OCI-LY3 (cell line): ENCODE measurements at regions not wholly inside any gene's neighbourhood (a gene's known extent, or its start where the extent isn't known, plus 50 kb on each side); places are given as distances from the start of the nearest gene placed in this dataset.

Experiments used
- H2AFZ ChIP-seq: fragments of 200-600, 300-600 bp; shearing (Covaris generic); 2 replicates; pipeline ENCODE4 v1.6.0; 2014; ENCODE audit warnings: antibody characterized with exemption, low read depth, low read length
- H3K27ac ChIP-seq: fragments of 200-600, 300-600 bp; sonication (generic); 2 replicates; pipeline ENCODE4 v1.5.1; 2014; ENCODE audit warnings: mild to moderate bottlenecking, low read length, moderate library complexity, mixed read lengths
- H3K27me3 ChIP-seq: fragments of 200-600, 300-600 bp; sonication (generic); 2 replicates; pipeline ENCODE4 v1.6.1; 2014; ENCODE audit warnings: low read depth, low read length, mixed read lengths
- H3K36me3 ChIP-seq: fragments of 200-600, 300-600 bp; sonication (generic); replicated peaks from 2 replicates; pipeline ENCODE3; 2014; ENCODE audit warnings: low read depth, low read length, mixed read lengths
- H3K4me1 ChIP-seq: fragments of 300-600, 200-600 bp; sonication (generic); 2 replicates; pipeline ENCODE4 v1.6.1; 2014; ENCODE audit warnings: low read length, mixed read lengths
- H3K4me2 ChIP-seq: fragments of 200-600, 300-600 bp; sonication (generic); 2 replicates; pipeline ENCODE4 v1.6.1; 2014; ENCODE audit warnings: low read length, mixed read lengths
- H3K4me3 ChIP-seq: fragments of 300-600, 200-600 bp; sonication (generic); 2 replicates; pipeline ENCODE4 v1.5.1; 2014; ENCODE audit warnings: antibody characterized with exemption, mild to moderate bottlenecking, low read length, moderate library complexity
- H3K79me2 ChIP-seq: fragments of 300-600, 200-600 bp; shearing (Covaris generic); 2 replicates; pipeline ENCODE4 v1.6.1; 2014; ENCODE audit warnings: mild to moderate bottlenecking, low read length, mixed read lengths
- H3K9ac ChIP-seq: fragments of 300-600, 200-600 bp; shearing (Covaris generic); 2 replicates; pipeline ENCODE4 v1.6.0; 2014; ENCODE audit warnings: mild to moderate bottlenecking, low read length, moderate library complexity
- H3K9me3 ChIP-seq: fragments of 200-600, 300-600 bp; shearing (Covaris generic); 2 replicates; pipeline ENCODE4 v1.6.1; 2014; ENCODE audit warnings: low read length, mixed read lengths; ENCODE audit not compliant: insufficient read depth
- H4K20me1 ChIP-seq: fragments of 200-600, 300-600 bp; sonication (generic); 2 replicates; pipeline ENCODE4 v1.6.1; 2016; ENCODE audit warnings: low read length, mixed read lengths; ENCODE audit not compliant: insufficient read depth
- EZH2phosphoT487 ChIP-seq: fragments of 200-600 bp; shearing (Covaris generic); IDR thresholded peaks from 2 replicates; pipeline ENCODE4 v1.6.1; 2018; ENCODE audit warnings: antibody characterized with exemption, mixed run types, low read depth
- TF ChIP-seq, protein P1 (sequence below): fragments of 200-600, 300-600 bp; sonication (generic); IDR thresholded peaks from 2 replicates; pipeline ENCODE4 v1.5.1; 2014; ENCODE audit warnings: antibody characterized with exemption, low read length, low read depth

DNA sequence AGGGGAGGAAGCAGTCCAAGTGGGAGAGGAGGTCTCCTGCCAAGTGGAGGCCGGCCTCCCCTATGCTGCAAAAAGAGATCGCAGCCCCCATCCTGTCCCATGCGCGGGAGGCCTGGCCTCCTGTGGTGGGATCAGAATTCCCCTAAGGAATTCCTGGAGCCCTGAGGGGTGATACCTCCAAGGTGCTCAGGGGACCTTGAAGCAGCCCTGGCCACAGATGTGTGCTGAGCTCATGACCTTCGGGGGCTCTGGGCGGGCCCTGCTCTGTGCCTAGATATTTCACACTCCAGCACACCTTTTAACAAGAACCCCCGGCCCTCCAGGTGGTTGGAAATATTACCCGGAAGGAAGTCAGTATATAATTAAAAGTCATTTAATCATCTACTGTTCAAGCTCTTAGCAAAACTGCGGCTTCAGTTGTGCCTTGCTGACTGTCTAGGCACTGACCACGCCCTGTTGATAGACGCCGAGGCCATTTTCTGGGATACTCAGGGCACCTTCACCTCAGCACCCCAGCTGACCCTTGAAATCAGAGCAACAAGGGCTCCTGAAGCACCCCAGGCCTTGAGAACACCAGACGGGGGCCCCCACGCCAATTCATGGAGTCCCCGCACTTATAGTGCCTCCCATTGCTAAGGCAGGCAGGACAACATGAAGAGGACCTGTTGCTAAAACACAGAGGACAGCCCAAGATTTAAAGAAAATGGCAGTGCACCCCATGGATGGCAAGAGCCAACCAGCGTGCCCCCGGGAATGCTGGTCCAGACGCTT lies 119.1 kb downstream of the NDUFA10 start:
- no peaks in the 10 kb centered on the region for H3K36me3 ChIP-seq
- no peak overlapping the region for H3K4me2 ChIP-seq
- no peak overlapping the region for H3K27ac ChIP-seq
- H3K4me3 ChIP-seq: no peak overlapping the region
- H3K9ac ChIP-seq: no peak overlapping the region
- no peak overlapping the region for H2AFZ ChIP-seq
- no peaks in the 10 kb centered on the region for H3K27me3 ChIP-seq
- TF ChIP-seq, protein P1, sequence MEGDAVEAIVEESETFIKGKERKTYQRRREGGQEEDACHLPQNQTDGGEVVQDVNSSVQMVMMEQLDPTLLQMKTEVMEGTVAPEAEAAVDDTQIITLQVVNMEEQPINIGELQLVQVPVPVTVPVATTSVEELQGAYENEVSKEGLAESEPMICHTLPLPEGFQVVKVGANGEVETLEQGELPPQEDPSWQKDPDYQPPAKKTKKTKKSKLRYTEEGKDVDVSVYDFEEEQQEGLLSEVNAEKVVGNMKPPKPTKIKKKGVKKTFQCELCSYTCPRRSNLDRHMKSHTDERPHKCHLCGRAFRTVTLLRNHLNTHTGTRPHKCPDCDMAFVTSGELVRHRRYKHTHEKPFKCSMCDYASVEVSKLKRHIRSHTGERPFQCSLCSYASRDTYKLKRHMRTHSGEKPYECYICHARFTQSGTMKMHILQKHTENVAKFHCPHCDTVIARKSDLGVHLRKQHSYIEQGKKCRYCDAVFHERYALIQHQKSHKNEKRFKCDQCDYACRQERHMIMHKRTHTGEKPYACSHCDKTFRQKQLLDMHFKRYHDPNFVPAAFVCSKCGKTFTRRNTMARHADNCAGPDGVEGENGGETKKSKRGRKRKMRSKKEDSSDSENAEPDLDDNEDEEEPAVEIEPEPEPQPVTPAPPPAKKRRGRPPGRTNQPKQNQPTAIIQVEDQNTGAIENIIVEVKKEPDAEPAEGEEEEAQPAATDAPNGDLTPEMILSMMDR: no peak
- TF ChIP-seq EZH2phosphoT487: no peak
- H3K9me3 ChIP-seq: no peaks in the 10 kb centered on the region
- H3K4me1 ChIP-seq: peaks cover 4% of the 10 kb centered on the region
- no peaks in the 10 kb centered on the region for H4K20me1 ChIP-seq
- no peaks in the 10 kb centered on the region for H3K79me2 ChIP-seq

DNA sequence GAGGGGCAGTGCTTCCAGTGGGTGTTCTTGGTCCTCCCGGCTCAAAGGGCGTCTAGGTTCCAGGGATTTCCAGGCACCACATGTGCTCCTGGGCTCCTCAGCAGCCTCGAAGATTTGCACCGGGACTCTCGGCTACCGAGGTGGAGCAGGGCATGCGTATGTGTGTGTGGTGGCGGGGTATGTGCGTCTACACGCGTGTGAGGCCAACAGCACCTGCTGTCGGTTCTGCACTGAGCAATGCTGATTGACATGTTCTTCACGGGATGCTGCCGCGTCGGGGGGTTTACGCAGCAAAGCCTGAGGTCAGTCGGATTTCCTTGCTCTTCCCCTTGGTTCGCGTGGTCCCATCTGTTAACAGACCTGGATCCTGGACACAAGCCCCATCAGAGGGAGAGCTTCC lies 119.8 kb downstream of the NDUFA10 start:
- Histone ChIP-seq H3K79me2 (no peaks in the 10 kb centered on the region), H2AFZ (no peak overlapping the region), H3K9ac (no peak overlapping the region), H3K4me2 (no peak overlapping the region), H3K36me3 (no peaks in the 10 kb centered on the region), H3K27ac (no peak overlapping the region), H3K9me3 (no peaks in the 10 kb centered on the region), H4K20me1 (no peaks in the 10 kb centered on the region), H3K4me3 (no peak overlapping the region), H3K4me1 (no peaks in the 10 kb centered on the region), H3K27me3 (no peaks in the 10 kb centered on the region)
- TF ChIP-seq, protein P1: no peak
- no peak for TF ChIP-seq EZH2phosphoT487

DNA sequence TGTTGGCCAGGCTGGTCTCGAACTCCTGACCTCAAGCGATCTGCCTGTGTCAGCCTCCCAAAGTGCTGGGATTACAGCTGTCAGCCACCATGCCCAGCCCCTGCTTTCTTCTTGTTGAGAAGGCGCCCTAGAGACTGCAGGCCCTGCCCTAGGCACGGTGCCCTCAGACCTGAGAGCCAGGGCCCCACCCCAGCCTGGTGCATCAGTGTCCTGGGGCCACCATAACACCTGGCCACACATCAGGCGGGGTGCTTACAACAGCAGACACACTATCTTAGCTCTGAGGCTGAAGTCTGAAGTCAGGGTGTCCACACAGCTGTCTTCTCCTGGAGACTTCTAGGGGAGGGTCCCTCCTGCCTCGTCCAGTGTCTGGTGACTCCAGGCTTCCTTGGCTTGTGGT lies 120.6 kb downstream of the NDUFA10 start:
- Histone ChIP-seq H3K79me2 (no peaks in the 10 kb centered on the region), H3K4me3 (no peak overlapping the region), H3K9me3 (no peaks in the 10 kb centered on the region), H3K36me3 (no peaks in the 10 kb centered on the region), H3K9ac (no peak overlapping the region), H3K27me3 (no peaks in the 10 kb centered on the region), H3K4me1 (no peaks in the 10 kb centered on the region), H3K4me2 (no peak overlapping the region), H2AFZ (no peak overlapping the region), H4K20me1 (no peaks in the 10 kb centered on the region), H3K27ac (no peak overlapping the region)
- TF ChIP-seq EZH2phosphoT487: no peak
- TF ChIP-seq, protein P1: no peak

DNA sequence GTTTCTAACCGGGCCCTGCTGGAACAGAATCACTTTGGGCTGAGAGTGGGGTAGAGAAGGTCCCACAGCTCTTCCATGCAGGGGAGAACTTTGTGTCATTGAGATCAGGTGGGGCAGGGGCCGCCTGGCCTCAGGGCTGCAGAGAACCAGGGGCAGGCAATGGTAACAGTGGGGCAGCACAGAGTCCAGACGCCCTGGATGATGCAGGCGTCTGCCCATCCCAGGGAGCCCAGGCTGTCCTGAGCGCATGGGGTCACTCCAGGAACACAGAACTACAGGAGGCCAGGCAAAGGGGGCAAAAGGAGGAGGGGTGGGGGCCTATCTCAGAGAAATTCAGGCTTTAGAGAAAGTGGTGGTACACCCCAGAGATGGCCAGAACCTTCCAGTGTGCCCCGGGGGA lies 121.3 kb downstream of the NDUFA10 start:
- H3K79me2 ChIP-seq: no peaks in the 10 kb centered on the region
- H3K36me3 ChIP-seq: no peaks in the 10 kb centered on the region
- no peak overlapping the region for H3K9ac ChIP-seq
- no peak overlapping the region for H3K4me2 ChIP-seq
- no peaks in the 10 kb centered on the region for H4K20me1 ChIP-seq
- H3K27me3 ChIP-seq: no peaks in the 10 kb centered on the region
- no peak for TF ChIP-seq EZH2phosphoT487
- TF ChIP-seq, protein P1: no peak
- H3K9me3 ChIP-seq: no peaks in the 10 kb centered on the region
- no peak overlapping the region for H2AFZ ChIP-seq
- no peak overlapping the region for H3K27ac ChIP-seq
- H3K4me1 ChIP-seq: no peaks in the 10 kb centered on the region
- H3K4me3 ChIP-seq: no peak overlapping the region
